Coronary artery (tissue), 2 donors: ENCODE measurements at regions not wholly inside any gene's neighbourhood (a gene's known extent, or its start where the extent isn't known, plus 50 kb on each side); places are given as distances from the start of the nearest gene placed in this dataset.
A peak's percentile ranks its signal among the peaks of the same experiment; 100 is the strongest.

Experiments used
- DNase-seq: peaks from one replicate; pipeline ENCODE4 v3.0.0-alpha.2; 2017; ENCODE audit warnings: low spot score
- H3K27ac ChIP-seq, 2 donors: fragments of 200-600 bp; sonication (generic); one replicate each; pipeline ENCODE4 v1.5.1; 2016 to 2019
- H3K4me3 ChIP-seq: fragments of 200-600 bp; sonication (generic); 2 replicates; pipeline ENCODE4 v1.5.1; 2016; ENCODE audit warnings: mild to moderate bottlenecking, moderate library complexity
- CTCF ChIP-seq: fragments of 200-600 bp; sonication (generic); IDR thresholded peaks from one replicate; pipeline ENCODE4 v1.5.1; 2019; ENCODE audit warnings: antibody characterized with exemption

GRCh38 chr9:100699668-100700067 lies 121.8 kb downstream of the CAVIN4 start:
- DNase-seq = no peak
- no peak overlapping the region for H3K4me3 ChIP-seq
- H3K27ac ChIP-seq = no peak overlapping the region
- TF ChIP-seq CTCF = no peak

GRCh38 chr9:100700689-100701318 lies 122.9 kb downstream of the CAVIN4 start:
- Histone ChIP-seq H3K27ac (no peak overlapping the region), H3K4me3 (no peak overlapping the region)
- TF ChIP-seq CTCF = no peak
- no peak for DNase-seq

DNA sequence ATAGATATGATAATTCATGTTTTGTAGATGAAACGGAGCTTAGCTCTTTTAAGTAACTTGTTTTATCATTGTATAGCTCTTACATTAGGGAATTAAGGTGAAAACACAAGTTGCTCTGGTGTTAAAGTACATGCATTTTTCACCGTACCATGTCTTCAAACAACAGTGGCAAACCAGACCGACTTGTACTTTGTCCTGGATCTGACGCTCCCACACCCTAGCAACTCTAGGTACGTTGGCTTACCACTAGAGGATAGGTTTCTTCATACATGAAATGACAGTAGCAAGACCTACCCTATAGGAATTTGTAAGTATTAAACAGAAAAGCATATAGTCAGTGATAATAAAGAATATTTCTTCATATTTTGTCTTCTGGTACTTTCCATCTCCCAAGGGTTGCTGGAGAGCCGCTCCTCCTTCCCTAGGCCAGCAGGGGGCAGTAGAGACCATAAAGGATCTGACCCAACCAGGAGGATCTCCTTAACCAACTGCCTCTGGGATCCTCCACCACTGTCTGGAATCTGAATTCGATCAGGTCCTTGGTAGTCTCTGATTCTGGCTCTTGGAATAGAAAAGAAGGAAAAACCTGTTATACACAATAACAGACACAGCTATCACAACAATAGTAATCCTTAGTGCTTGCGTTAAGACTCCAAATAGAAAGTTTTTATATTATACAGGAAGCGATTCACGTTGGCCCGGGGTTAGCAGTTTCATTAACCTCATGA lies 136.7 kb downstream of the CAVIN4 start:
- DNase-seq = no peak
- Histone ChIP-seq H3K4me3 (no peak overlapping the region), H3K27ac (no peak overlapping the region)
- TF ChIP-seq CTCF = peak; percentile 61

DNA sequence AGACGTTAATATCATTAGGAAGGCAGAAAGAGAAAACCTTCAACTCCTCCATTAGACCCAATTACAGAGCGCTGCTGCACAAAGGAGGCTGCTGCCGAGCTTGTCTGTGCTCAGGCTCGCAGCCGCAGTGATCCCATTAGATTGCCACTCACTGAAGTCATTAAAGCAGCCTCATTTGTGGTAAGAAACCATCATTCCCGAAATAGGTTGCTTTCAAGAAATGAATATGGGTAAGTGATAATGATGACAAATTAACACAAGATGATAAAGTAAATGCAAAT lies 137.2 kb downstream of the CAVIN4 start:
- no peak for DNase-seq
- H3K4me3 ChIP-seq = no peak overlapping the region
- no peak for TF ChIP-seq CTCF
- H3K27ac ChIP-seq = no peak overlapping the region

DNA sequence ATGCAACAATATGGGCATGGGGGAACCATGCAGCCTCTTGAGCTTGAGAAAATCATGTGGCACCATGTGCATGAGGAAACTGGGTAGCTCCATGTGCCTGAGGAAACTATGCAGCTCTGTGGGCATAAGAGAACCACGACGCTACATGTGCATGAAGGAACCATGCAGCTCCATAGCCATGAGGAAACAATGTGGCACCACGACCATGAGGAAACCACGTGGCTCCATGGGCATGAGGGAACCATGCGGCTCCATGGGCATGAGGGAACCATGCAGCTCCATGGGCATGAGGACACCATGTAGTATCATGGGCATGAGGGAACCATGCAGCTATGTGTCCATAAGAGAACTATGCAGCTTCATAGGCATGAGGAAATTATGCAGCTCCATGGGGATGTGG lies 140.8 kb downstream of the CAVIN4 start:
- Histone ChIP-seq H3K4me3 (no peak overlapping the region), H3K27ac (no peak overlapping the region)
- DNase-seq = no peak
- no peak for TF ChIP-seq CTCF

DNA sequence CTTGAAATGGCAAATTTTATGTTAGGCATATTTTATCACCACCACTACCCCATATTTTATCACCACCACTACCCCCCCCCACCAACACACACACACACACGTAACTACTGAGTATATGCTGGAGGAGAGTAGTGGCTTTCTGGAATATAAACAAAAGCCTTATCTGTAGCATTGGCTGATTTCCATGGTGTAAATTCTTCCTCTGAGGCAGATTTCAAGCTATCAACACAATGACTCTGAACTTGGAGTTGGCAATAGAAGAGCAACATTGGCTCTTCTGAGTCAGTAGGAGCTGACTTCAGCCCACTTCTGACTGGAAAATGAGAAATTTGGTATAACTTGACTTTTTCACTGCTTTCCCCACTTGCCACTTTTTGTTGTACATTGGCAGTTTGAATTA lies 143.0 kb downstream of the CAVIN4 start:
- DNase-seq = no peak
- no peak for TF ChIP-seq CTCF
- Histone ChIP-seq H3K4me3 (no peak overlapping the region), H3K27ac (no peak overlapping the region)

DNA sequence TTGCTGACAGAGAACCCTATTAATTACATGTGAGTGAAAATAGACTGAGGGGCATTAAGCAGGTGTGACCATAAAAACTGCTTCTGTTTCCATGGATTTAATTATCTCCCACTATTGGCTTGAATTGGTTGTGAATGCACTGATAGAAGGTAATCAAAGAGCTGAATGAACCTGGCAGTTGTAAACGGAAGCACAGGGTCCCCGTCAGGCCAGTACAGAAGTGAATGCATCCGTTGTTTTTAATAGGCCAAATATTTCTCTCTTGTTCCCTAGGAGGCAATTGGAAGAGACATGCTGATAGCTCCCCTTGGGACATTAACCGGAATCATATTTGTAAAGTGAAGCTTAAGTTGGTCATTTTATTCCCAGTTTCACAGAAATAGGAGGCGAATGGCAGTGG lies 147.0 kb downstream of the CAVIN4 start:
- H3K4me3 ChIP-seq = no peak overlapping the region
- no peak for TF ChIP-seq CTCF
- no peak overlapping the region for H3K27ac ChIP-seq
- DNase-seq = no peak
